ENCODE measurements at regions not wholly inside any gene's neighbourhood (a gene's known extent, or its start where the extent isn't known, plus 50 kb on each side); places are given as distances from the start of the nearest gene placed in this dataset.

- no peak for TF ChIP-seq JUN (IDR thresholded peaks at IDR 0.05; ENCODE audit: low read depth, low read length)
- no peak for TF ChIP-seq CHD7 (IDR thresholded peaks at IDR 0.05; ENCODE audit: insufficient replicate concordance, low read length)
- TF ChIP-seq RBBP5 (IDR thresholded peaks at IDR 0.05; ENCODE audit: borderline replicate concordance, low read depth, low read length), result no peak
- no peak for TF ChIP-seq CHD2 (IDR thresholded peaks at IDR 0.05; ENCODE audit: low read length)
- no peak for TF ChIP-seq ATF3 (IDR thresholded peaks at IDR 0.05; ENCODE audit: insufficient read depth, low read depth, low read length)
- no peak for TF ChIP-seq CBX8 (IDR thresholded peaks at IDR 0.05; ENCODE audit: borderline replicate concordance, low read depth, low read length)
Observed at GRCh38 chr5:89342106-89342876, 459.3 kb upstream of the MEF2C start (continued).
